C4-2B (cell line): ENCODE measurements at regions not wholly inside any gene's neighbourhood (a gene's known extent, or its start where the extent isn't known, plus 50 kb on each side); places are given as distances from the start of the nearest gene placed in this dataset.

Experiments used
- ZFX ChIP-seq: fragments of 450-650 bp; IDR thresholded peaks from 2 replicates; pipeline ENCODE4 v1.6.1; 2017
- TF ChIP-seq, protein P1 (sequence below): fragments of 450-650 bp; conservative IDR thresholded peaks from 2 replicates; pipeline ENCODE4 v1.5.1; 2017; ENCODE audit warnings: mild to moderate bottlenecking

DNA sequence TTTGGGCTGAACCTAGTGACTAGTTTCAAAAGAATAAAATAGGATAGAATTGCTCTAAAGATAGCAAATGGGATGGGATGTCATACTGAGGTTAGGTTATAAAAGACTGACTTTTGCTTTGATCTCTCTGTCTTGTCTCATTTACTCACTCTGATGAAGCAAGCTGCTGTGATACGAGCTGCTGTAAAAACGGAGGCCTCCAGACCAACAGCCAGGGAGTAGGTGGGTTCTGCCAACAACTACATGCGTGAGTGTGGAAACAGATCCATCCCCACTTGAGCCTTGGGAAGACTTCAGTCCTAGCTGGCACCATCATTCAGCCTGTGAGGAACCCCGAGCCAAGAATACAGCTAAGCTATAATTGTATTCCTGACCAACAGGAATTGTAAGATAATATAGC lies 373.9 kb upstream of the CA10 start:
- TF ChIP-seq, protein P1, sequence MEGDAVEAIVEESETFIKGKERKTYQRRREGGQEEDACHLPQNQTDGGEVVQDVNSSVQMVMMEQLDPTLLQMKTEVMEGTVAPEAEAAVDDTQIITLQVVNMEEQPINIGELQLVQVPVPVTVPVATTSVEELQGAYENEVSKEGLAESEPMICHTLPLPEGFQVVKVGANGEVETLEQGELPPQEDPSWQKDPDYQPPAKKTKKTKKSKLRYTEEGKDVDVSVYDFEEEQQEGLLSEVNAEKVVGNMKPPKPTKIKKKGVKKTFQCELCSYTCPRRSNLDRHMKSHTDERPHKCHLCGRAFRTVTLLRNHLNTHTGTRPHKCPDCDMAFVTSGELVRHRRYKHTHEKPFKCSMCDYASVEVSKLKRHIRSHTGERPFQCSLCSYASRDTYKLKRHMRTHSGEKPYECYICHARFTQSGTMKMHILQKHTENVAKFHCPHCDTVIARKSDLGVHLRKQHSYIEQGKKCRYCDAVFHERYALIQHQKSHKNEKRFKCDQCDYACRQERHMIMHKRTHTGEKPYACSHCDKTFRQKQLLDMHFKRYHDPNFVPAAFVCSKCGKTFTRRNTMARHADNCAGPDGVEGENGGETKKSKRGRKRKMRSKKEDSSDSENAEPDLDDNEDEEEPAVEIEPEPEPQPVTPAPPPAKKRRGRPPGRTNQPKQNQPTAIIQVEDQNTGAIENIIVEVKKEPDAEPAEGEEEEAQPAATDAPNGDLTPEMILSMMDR, result no peak
- no peak for TF ChIP-seq ZFX
